Breast epithelium (tissue), 3 donors: ENCODE measurements at regions not wholly inside any gene's neighbourhood (a gene's known extent, or its start where the extent isn't known, plus 50 kb on each side); places are given as distances from the start of the nearest gene placed in this dataset.

ENCODE experiments used
- CTCF ChIP-seq, 3 donors: fragments of 450-650 bp; IDR thresholded peaks; one replicate each; pipeline ENCODE4 v1.5.1; 2016 to 2017; ENCODE audit warnings: antibody characterized with exemption in 3 of 3, mild to moderate bottlenecking in 3 of 3, moderate library complexity in 3 of 3
- POLR2A ChIP-seq: fragments of 450-650 bp; IDR thresholded peaks from one replicate; pipeline ENCODE4 v1.6.1; 2016; ENCODE audit warnings: antibody characterized with exemption, mild to moderate bottlenecking, moderate library complexity
- POLR2AphosphoS5 ChIP-seq, 3 donors: sonication (generic); formaldehyde crosslinking; IDR thresholded peaks; one replicate each; pipeline ENCODE4 v1.6.1; 2017; ENCODE audit warnings: antibody characterized with exemption in 3 of 3

- TF ChIP-seq CTCF (IDR thresholded peaks at IDR 0.05) (no peak), POLR2A (no peak), POLR2AphosphoS5 (IDR thresholded peaks at IDR 0.05) (no peak)
These were observed 440.3 kb upstream of the DPH6 start for GRCh38 chr15:35986191-35986721.
